Panc1 (cell line): ENCODE measurements at regions not wholly inside any gene's neighbourhood (a gene's known extent, or its start where the extent isn't known, plus 50 kb on each side); places are given as distances from the start of the nearest gene placed in this dataset.

Experiments
- ATAC-seq: fragments of 200-7000 bp; cut with Tn5 transposase; 2 replicates; pipeline ENCODE4 v1.9.1; 2020; ENCODE audit warnings: mild to moderate bottlenecking, moderate library complexity
- BruUV-seq: library from RNA; stranded (reverse); fragments of 400-500 nt; replicated peaks from 2 replicates; lab custom pipeline; 2021; lab: Mats Ljungman, UMichigan
- CTCF ChIA-PET: fragments of 300-600 bp; sonication (Branson Sonifier 250); formaldehyde crosslinking; loops from one replicate; lab custom pipeline; 2022; ENCODE audit warnings: antibody characterized with exemption; lab: Charles Lee
- POLR2A ChIA-PET: fragments of 300-600 bp; sonication (Branson Sonifier 250); formaldehyde crosslinking; loops from one replicate; lab custom pipeline; 2022; ENCODE audit warnings: antibody characterized with exemption; lab: Charles Lee
- DNase-seq: peaks from one replicate; pipeline ENCODE4 v3.0.0-alpha.2; 2010; ENCODE audit warnings: low read depth, low spot score
- H3K27ac ChIP-seq: 2 replicates; pipeline ENCODE4 v1.5.1; 2011; ENCODE audit warnings: mild to moderate bottlenecking, low read length, inconsistent platforms
- H3K27me3 ChIP-seq: fragments of 200-500 bp; sonication (Bioruptor generic); 2 replicates; pipeline ENCODE4 v1.6.0; 2014; ENCODE audit warnings: low read length, inconsistent platforms; ENCODE audit not compliant: control insufficient read depth, insufficient read depth
- H3K36me3 ChIP-seq: fragments of 200-500 bp; sonication (Bioruptor generic); 2 replicates; pipeline ENCODE4 v1.5.1; 2014; ENCODE audit warnings: inconsistent platforms, mild to moderate bottlenecking, low read length, moderate library complexity; ENCODE audit not compliant: control insufficient read depth, insufficient read depth
- H3K4me1 ChIP-seq: 2 replicates; pipeline ENCODE4 v1.5.1; 2011; ENCODE audit warnings: inconsistent platforms, mild to moderate bottlenecking, low read length, moderate library complexity; ENCODE audit not compliant: control insufficient read depth, insufficient read depth
- H3K4me3 ChIP-seq, 2 experiments: 2 replicates each; pipeline ENCODE4 v1.5.1; 2011 to 2012; ENCODE audit warnings: low read depth in 2 of 2, low read length in 2 of 2, mild to moderate bottlenecking in 2 of 2, inconsistent platforms in 1 of 2, moderate library complexity in 1 of 2
- H3K9me3 ChIP-seq: fragments of 200-500 bp; sonication (Bioruptor generic); 2 replicates; pipeline ENCODE4 v1.5.1; 2014; ENCODE audit warnings: low read depth, mild to moderate bottlenecking, inconsistent platforms, low read length, moderate library complexity; ENCODE audit not compliant: control insufficient read depth, insufficient read depth
- POLR2AphosphoS5 ChIP-seq: IDR thresholded peaks from 2 replicates; pipeline ENCODE4 v1.6.1; 2012; ENCODE audit warnings: mild to moderate bottlenecking, low read depth, low read length, moderate library complexity
- REST ChIP-seq, 2 experiments: IDR thresholded peaks; 2 replicates each; pipeline ENCODE4 v1.6.1; 2011 to 2012; ENCODE audit warnings: low read depth in 2 of 2, control low read depth in 1 of 2, low read length in 1 of 2, mild to moderate bottlenecking in 1 of 2, moderate library complexity in 1 of 2; ENCODE audit not compliant: insufficient read depth in 1 of 2
- SIN3A ChIP-seq: IDR thresholded peaks from 2 replicates; pipeline ENCODE4 v1.6.1; 2012; ENCODE audit warnings: low read depth, mild to moderate bottlenecking, low read length, moderate library complexity, borderline replicate concordance; ENCODE audit not compliant: insufficient read depth
- TCF7L2 ChIP-seq: IDR thresholded peaks from 2 replicates; pipeline ENCODE4 v1.6.1; 2011; ENCODE audit warnings: mild to moderate bottlenecking, low read depth, low read length, inconsistent platforms
- in situ Hi-C: cut with HindIII; loops from 2 replicates; pipeline ENCODE4 v1.10.0; 2016; ENCODE audit warnings: low sequenced_read_pairs, low pct_unique_long_range_greater_than_20kb
- intact Hi-C: fragments of 100-400 bp; cut with micrococcal nuclease; formaldehyde crosslinking; loops from one replicate; pipeline ENCODE4 v1.10.0; 2022; ENCODE audit not compliant: unreplicated experiment
- TF ChIP-seq, protein P1 (sequence below): fragments of 450-650 bp; IDR thresholded peaks from 2 replicates; pipeline ENCODE4 v1.5.1; 2017; ENCODE audit warnings: mild to moderate bottlenecking

- H3K4me1 ChIP-seq = no peaks in the 10 kb centered on the region
- no peak for DNase-seq
- ChIA-PET POLR2A (no interaction called here), CTCF (interaction anchor here (0.5 kb wide), 1 partner anchor 525 kb away, joined by 3 read pairs; no protein-coding TSS in a partner anchor)
- TF ChIP-seq REST (IDR thresholded peaks at IDR 0.05; ENCODE audit: insufficient read depth in 1 of 2, low read depth in 2 of 2, low read length in 1 of 2) = no peak
- TF ChIP-seq POLR2AphosphoS5 = no peak
- TF ChIP-seq SIN3A = no peak
- no peak for TF ChIP-seq TCF7L2
- TF ChIP-seq, protein P1, sequence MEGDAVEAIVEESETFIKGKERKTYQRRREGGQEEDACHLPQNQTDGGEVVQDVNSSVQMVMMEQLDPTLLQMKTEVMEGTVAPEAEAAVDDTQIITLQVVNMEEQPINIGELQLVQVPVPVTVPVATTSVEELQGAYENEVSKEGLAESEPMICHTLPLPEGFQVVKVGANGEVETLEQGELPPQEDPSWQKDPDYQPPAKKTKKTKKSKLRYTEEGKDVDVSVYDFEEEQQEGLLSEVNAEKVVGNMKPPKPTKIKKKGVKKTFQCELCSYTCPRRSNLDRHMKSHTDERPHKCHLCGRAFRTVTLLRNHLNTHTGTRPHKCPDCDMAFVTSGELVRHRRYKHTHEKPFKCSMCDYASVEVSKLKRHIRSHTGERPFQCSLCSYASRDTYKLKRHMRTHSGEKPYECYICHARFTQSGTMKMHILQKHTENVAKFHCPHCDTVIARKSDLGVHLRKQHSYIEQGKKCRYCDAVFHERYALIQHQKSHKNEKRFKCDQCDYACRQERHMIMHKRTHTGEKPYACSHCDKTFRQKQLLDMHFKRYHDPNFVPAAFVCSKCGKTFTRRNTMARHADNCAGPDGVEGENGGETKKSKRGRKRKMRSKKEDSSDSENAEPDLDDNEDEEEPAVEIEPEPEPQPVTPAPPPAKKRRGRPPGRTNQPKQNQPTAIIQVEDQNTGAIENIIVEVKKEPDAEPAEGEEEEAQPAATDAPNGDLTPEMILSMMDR = no peak
- H3K4me3 ChIP-seq = no peak overlapping the region
- no peaks in the 10 kb centered on the region for H3K9me3 ChIP-seq
- in situ Hi-C loops = no loop called here
- no peaks in the 10 kb centered on the region for H3K27me3 ChIP-seq
- no peak for ATAC-seq
- BruUV-seq = no TSS peak
- intact Hi-C loops = no loop called here
- H3K36me3 ChIP-seq = no peaks in the 10 kb centered on the region
- no peak overlapping the region for H3K27ac ChIP-seq
These were observed 89.7 kb upstream of the COL8A1 start for GRCh38 chr3:99548674-99549073.

- Histone ChIP-seq H3K27ac (no peak overlapping the region), H3K36me3 (no peaks in the 10 kb centered on the region), H3K9me3 (no peaks in the 10 kb centered on the region), H3K4me1 (no peaks in the 10 kb centered on the region), H3K4me3 (no peak overlapping the region), H3K27me3 (no peaks in the 10 kb centered on the region)
- in situ Hi-C loops (no loop called here), intact Hi-C loops (no loop called here)
- DNase-seq = no peak
- ChIA-PET POLR2A (interaction anchor here (0.6 to 0.7 kb wide), 2 partner anchors 17 to 232 kb away, joined by 3 to 4 read pairs; no protein-coding TSS in a partner anchor), CTCF (no interaction called here)
- no peak for TF ChIP-seq POLR2AphosphoS5
- TF ChIP-seq TCF7L2 = no peak
- TF ChIP-seq REST (IDR thresholded peaks at IDR 0.05; ENCODE audit: insufficient read depth in 1 of 2, low read depth in 2 of 2, low read length in 1 of 2) = no peak
- TF ChIP-seq, protein P1 = no peak
- TF ChIP-seq SIN3A = no peak
- ATAC-seq = no peak
- no TSS peak for BruUV-seq
These were observed 92.3 kb upstream of the COL8A1 start for GRCh38 chr3:99545941-99546580.
